GM20431 (cell line): ENCODE measurements at regions not wholly inside any gene's neighbourhood (a gene's known extent, or its start where the extent isn't known, plus 50 kb on each side); places are given as distances from the start of the nearest gene placed in this dataset.
"Not testable (repeated sequence)": the region's sequence is repeated elsewhere in the genome, so short reads cannot be mapped to it uniquely, and the experiment has no call there.

Experiments
- in situ Hi-C: fragments of 300-500 bp; cut with MseI, MboI; formaldehyde crosslinking; loops from one replicate; pipeline ENCODE4 v1.15.0; 2020; ENCODE audit warnings: low sequenced_read_pairs; ENCODE audit not compliant: unreplicated experiment

- in situ Hi-C loops = no loop called here
These were observed 825.2 kb downstream of the METTL4 start for GRCh38 chr18:1746131-1746530.

GRCh38 chr18:1751249-1751648, 820.1 kb downstream of the METTL4 start:
- in situ Hi-C loops = no loop called here

GRCh38 chr18:1760901-1761300, 810.4 kb downstream of the METTL4 start:
- in situ Hi-C loops = no loop called here

GRCh38 chr18:1774261-1774660, 797.0 kb downstream of the METTL4 start:
- in situ Hi-C loops = no loop called here

- in situ Hi-C loops = no loop called here
These were observed 793.5 kb downstream of the METTL4 start for GRCh38 chr18:1777843-1778242.

GRCh38 chr18:1778496-1779178, 792.7 kb downstream of the METTL4 start:
- in situ Hi-C loops = no loop called here

GRCh38 chr18:1779587-1779986, 791.7 kb downstream of the METTL4 start:
- in situ Hi-C loops = no loop called here

GRCh38 chr18:1784113-1784512, 787.2 kb downstream of the METTL4 start:
- in situ Hi-C loops = no loop called here

GRCh38 chr18:1785980-1786379, 785.3 kb downstream of the METTL4 start:
- in situ Hi-C loops = not testable (repeated sequence)

GRCh38 chr18:1796636-1797035, 774.7 kb downstream of the METTL4 start:
- in situ Hi-C loops = no loop called here

GRCh38 chr18:1797235-1797634, 774.1 kb downstream of the METTL4 start:
- in situ Hi-C loops = no loop called here

GRCh38 chr18:1805521-1805920, 765.8 kb downstream of the METTL4 start:
- in situ Hi-C loops = no loop called here

- in situ Hi-C loops = no loop called here
These were observed 764.3 kb downstream of the METTL4 start for GRCh38 chr18:1806884-1807615.

GRCh38 chr18:1811282-1811681, 760.0 kb downstream of the METTL4 start:
- in situ Hi-C loops = no loop called here

- in situ Hi-C loops = no loop called here
These were observed 746.0 kb downstream of the METTL4 start for GRCh38 chr18:1825296-1825695.

- in situ Hi-C loops = no loop called here
These were observed 730.4 kb downstream of the METTL4 start for GRCh38 chr18:1840878-1841277.

- in situ Hi-C loops = no loop called here
These were observed 724.7 kb downstream of the METTL4 start for GRCh38 chr18:1846640-1847039.

- in situ Hi-C loops = no loop called here
These were observed 722.6 kb downstream of the METTL4 start for GRCh38 chr18:1848716-1849115.

GRCh38 chr18:1849386-1849785, 721.9 kb downstream of the METTL4 start:
- in situ Hi-C loops = no loop called here

- in situ Hi-C loops = not testable (repeated sequence)
These were observed 714.0 kb downstream of the METTL4 start for GRCh38 chr18:1857281-1857680.

- in situ Hi-C loops = no loop called here
These were observed 709.8 kb downstream of the METTL4 start for GRCh38 chr18:1861473-1861872.

- in situ Hi-C loops = no loop called here
These were observed 705.4 kb downstream of the METTL4 start for GRCh38 chr18:1865869-1866268.
